ENCODE measurements at regions not wholly inside any gene's neighbourhood (a gene's known extent, or its start where the extent isn't known, plus 50 kb on each side); places are given as distances from the start of the nearest gene placed in this dataset.

GRCh38 chr6:169165561-169166300, 87.9 kb downstream of the THBS2 start:
- Mint-ChIP-seq H3K4me3 (no peak overlapping the region), H3K27ac (ENCODE audit: low read depth) (no peak overlapping the region), H3K4me1 (no peaks in the 10 kb centered on the region), H3K9me3 (no peaks in the 10 kb centered on the region), H3K27me3 (peaks cover 36% of the 10 kb centered on the region), H3K36me3 (ENCODE audit: insufficient read depth) (no peaks in the 10 kb centered on the region)
- ATAC-seq (replicated peaks; ENCODE audit: extremely low read depth, poor library complexity, severe bottlenecking), result no peak
- DNase-seq (ENCODE audit: low spot score in 2 of 2), result no peak

GRCh38 chr6:169164986-169165385, 88.7 kb downstream of the THBS2 start:
- DNase-seq (ENCODE audit: low spot score in 2 of 2), result no peak

GRCh38 chr6:169164451-169164850, 89.2 kb downstream of the THBS2 start:
- no peak overlapping the region for H3K27ac Mint-ChIP-seq (ENCODE audit: low read depth)
- ATAC-seq (replicated peaks; ENCODE audit: extremely low read depth, poor library complexity, severe bottlenecking) (no peak), DNase-seq (ENCODE audit: low spot score in 2 of 2) (no peak)
- H3K4me3 Mint-ChIP-seq, result no peak overlapping the region
- peaks cover 35% of the 10 kb centered on the region for H3K27me3 Mint-ChIP-seq
- no peaks in the 10 kb centered on the region for H3K9me3 Mint-ChIP-seq
- no peaks in the 10 kb centered on the region for H3K36me3 Mint-ChIP-seq (ENCODE audit: insufficient read depth)
- H3K4me1 Mint-ChIP-seq, result no peaks in the 10 kb centered on the region

More at GRCh38 chr6:169164986-169165385, 88.7 kb downstream of the THBS2 start:
- Mint-ChIP-seq H3K36me3 (ENCODE audit: insufficient read depth) (no peaks in the 10 kb centered on the region), H3K27ac (ENCODE audit: low read depth) (no peak overlapping the region), H3K9me3 (no peaks in the 10 kb centered on the region), H3K4me1 (no peaks in the 10 kb centered on the region), H3K4me3 (no peak overlapping the region), H3K27me3 (peaks cover 32% of the 10 kb centered on the region)
- ATAC-seq (replicated peaks; ENCODE audit: extremely low read depth, poor library complexity, severe bottlenecking), result no peak

GRCh38 chr6:169163411-169163901, 90.2 kb downstream of the THBS2 start:
- H3K4me1 Mint-ChIP-seq, result no peaks in the 10 kb centered on the region
- DNase-seq (ENCODE audit: low spot score in 2 of 2), result no peak
- no peak overlapping the region for H3K27ac Mint-ChIP-seq (ENCODE audit: low read depth)
- no peaks in the 10 kb centered on the region for H3K9me3 Mint-ChIP-seq
- ATAC-seq (replicated peaks; ENCODE audit: extremely low read depth, poor library complexity, severe bottlenecking), result no peak
- no peak overlapping the region for H3K4me3 Mint-ChIP-seq
- no peaks in the 10 kb centered on the region for H3K36me3 Mint-ChIP-seq (ENCODE audit: insufficient read depth)
- peaks cover 35% of the 10 kb centered on the region for H3K27me3 Mint-ChIP-seq

- no peaks in the 10 kb centered on the region for H3K4me1 Mint-ChIP-seq
- H3K36me3 Mint-ChIP-seq (ENCODE audit: insufficient read depth), result no peaks in the 10 kb centered on the region
- H3K4me3 Mint-ChIP-seq, result no peak overlapping the region
- peaks cover 35% of the 10 kb centered on the region for H3K27me3 Mint-ChIP-seq
- no peak for ATAC-seq (replicated peaks; ENCODE audit: extremely low read depth, poor library complexity, severe bottlenecking)
- H3K27ac Mint-ChIP-seq (ENCODE audit: low read depth), result no peak overlapping the region
- DNase-seq (ENCODE audit: low spot score in 2 of 2), result no peak
- no peaks in the 10 kb centered on the region for H3K9me3 Mint-ChIP-seq
These were observed 90.8 kb downstream of the THBS2 start for GRCh38 chr6:169162752-169163407.

- peaks cover 38% of the 10 kb centered on the region for H3K27me3 Mint-ChIP-seq
- H3K36me3 Mint-ChIP-seq (ENCODE audit: insufficient read depth), result no peaks in the 10 kb centered on the region
- no peak overlapping the region for H3K27ac Mint-ChIP-seq (ENCODE audit: low read depth)
- no peaks in the 10 kb centered on the region for H3K9me3 Mint-ChIP-seq
- no peak overlapping the region for H3K4me3 Mint-ChIP-seq
- DNase-seq (ENCODE audit: low spot score in 2 of 2) (no peak), ATAC-seq (replicated peaks; ENCODE audit: extremely low read depth, poor library complexity, severe bottlenecking) (no peak)
- no peaks in the 10 kb centered on the region for H3K4me1 Mint-ChIP-seq
These were observed 91.4 kb downstream of the THBS2 start for GRCh38 chr6:169162249-169162648.

- H3K9me3 Mint-ChIP-seq, result no peaks in the 10 kb centered on the region
- ATAC-seq (replicated peaks; ENCODE audit: extremely low read depth, poor library complexity, severe bottlenecking), result no peak
These were observed 92.0 kb downstream of the THBS2 start for GRCh38 chr6:169161572-169162167.

GRCh38 chr6:169160855-169161560, 92.6 kb downstream of the THBS2 start:
- no peaks in the 10 kb centered on the region for H3K4me1 Mint-ChIP-seq
- no peaks in the 10 kb centered on the region for H3K36me3 Mint-ChIP-seq (ENCODE audit: insufficient read depth)
- H3K27me3 Mint-ChIP-seq, result peaks cover 50% of the 10 kb centered on the region
- DNase-seq (ENCODE audit: low spot score in 2 of 2) (no peak), ATAC-seq (replicated peaks; ENCODE audit: extremely low read depth, poor library complexity, severe bottlenecking) (no peak)
- no peak overlapping the region for H3K27ac Mint-ChIP-seq (ENCODE audit: low read depth)
- no peaks in the 10 kb centered on the region for H3K9me3 Mint-ChIP-seq
- no peak overlapping the region for H3K4me3 Mint-ChIP-seq

More at GRCh38 chr6:169161572-169162167, 92.0 kb downstream of the THBS2 start:
- H3K27ac Mint-ChIP-seq (ENCODE audit: low read depth), result no peak overlapping the region
- peaks cover 44% of the 10 kb centered on the region for H3K27me3 Mint-ChIP-seq
- DNase-seq (ENCODE audit: low spot score in 2 of 2), result no peak
- H3K4me1 Mint-ChIP-seq, result no peaks in the 10 kb centered on the region
- H3K36me3 Mint-ChIP-seq (ENCODE audit: insufficient read depth), result no peaks in the 10 kb centered on the region
- no peak overlapping the region for H3K4me3 Mint-ChIP-seq

GRCh38 chr6:169160091-169160854, 93.4 kb downstream of the THBS2 start:
- ATAC-seq (replicated peaks; ENCODE audit: extremely low read depth, poor library complexity, severe bottlenecking) (no peak), DNase-seq (ENCODE audit: low spot score in 2 of 2) (no peak)
- Mint-ChIP-seq H3K27ac (ENCODE audit: low read depth) (no peak overlapping the region), H3K36me3 (ENCODE audit: insufficient read depth) (no peaks in the 10 kb centered on the region), H3K4me3 (no peak overlapping the region), H3K4me1 (no peaks in the 10 kb centered on the region), H3K9me3 (no peaks in the 10 kb centered on the region), H3K27me3 (peaks cover 58% of the 10 kb centered on the region)

- no peak overlapping the region for H3K27ac Mint-ChIP-seq (ENCODE audit: low read depth)
- ATAC-seq (replicated peaks; ENCODE audit: extremely low read depth, poor library complexity, severe bottlenecking) (no peak), DNase-seq (ENCODE audit: low spot score in 2 of 2) (no peak)
- no peak overlapping the region for H3K4me3 Mint-ChIP-seq
- no peaks in the 10 kb centered on the region for H3K9me3 Mint-ChIP-seq
- H3K27me3 Mint-ChIP-seq, result peaks cover 67% of the 10 kb centered on the region
- H3K36me3 Mint-ChIP-seq (ENCODE audit: insufficient read depth), result no peaks in the 10 kb centered on the region
- no peaks in the 10 kb centered on the region for H3K4me1 Mint-ChIP-seq
These were observed 94.3 kb downstream of the THBS2 start for GRCh38 chr6:169159331-169159730.

GRCh38 chr6:169158691-169159090, 95.0 kb downstream of the THBS2 start:
- Mint-ChIP-seq H3K9me3 (no peaks in the 10 kb centered on the region), H3K4me3 (no peak overlapping the region), H3K36me3 (ENCODE audit: insufficient read depth) (no peaks in the 10 kb centered on the region), H3K4me1 (no peaks in the 10 kb centered on the region), H3K27me3 (peaks cover 73% of the 10 kb centered on the region), H3K27ac (ENCODE audit: low read depth) (no peak overlapping the region)
- ATAC-seq (replicated peaks; ENCODE audit: extremely low read depth, poor library complexity, severe bottlenecking) (no peak), DNase-seq (ENCODE audit: low spot score in 2 of 2) (no peak)

- Mint-ChIP-seq H3K36me3 (ENCODE audit: insufficient read depth) (no peaks in the 10 kb centered on the region), H3K9me3 (no peaks in the 10 kb centered on the region), H3K4me3 (no peak overlapping the region), H3K4me1 (no peaks in the 10 kb centered on the region), H3K27me3 (peaks cover 75% of the 10 kb centered on the region), H3K27ac (ENCODE audit: low read depth) (no peak overlapping the region)
- ATAC-seq (replicated peaks; ENCODE audit: extremely low read depth, poor library complexity, severe bottlenecking) (no peak), DNase-seq (ENCODE audit: low spot score in 2 of 2) (no peak)
These were observed 95.5 kb downstream of the THBS2 start for GRCh38 chr6:169158174-169158573.

All from central memory CD8-positive, alpha-beta T cell (primary cell).